Mesenchymal stem cell (in vitro differentiated cells and primary cell): ENCODE measurements at regions not wholly inside any gene's neighbourhood (a gene's known extent, or its start where the extent isn't known, plus 50 kb on each side); places are given as distances from the start of the nearest gene placed in this dataset.

Experiments
- DNase-seq: peaks from one replicate; pipeline ENCODE4 v3.0.0-alpha.2; 2013
- H2AFZ ChIP-seq: one replicate; pipeline ENCODE4 v1.6.1; 2013; ENCODE audit warnings: low read depth, mild to moderate bottlenecking, control low read depth, inconsistent platforms, low read length, moderate library complexity
- H2AK5ac ChIP-seq: 2 replicates; pipeline ENCODE4 v1.6.1; 2013; ENCODE audit warnings: low read length, moderate library complexity, mild to moderate bottlenecking, inconsistent platforms; ENCODE audit not compliant: severe bottlenecking
- H2BK120ac ChIP-seq: one replicate; pipeline ENCODE4 v1.6.1; 2013; ENCODE audit warnings: low read depth, mild to moderate bottlenecking, inconsistent platforms, low read length, moderate library complexity
- H2BK12ac ChIP-seq, 2 experiments: one replicate each; pipeline ENCODE4 v1.6.1; 2013; ENCODE audit warnings: inconsistent platforms in 2 of 2, low read length in 2 of 2, mild to moderate bottlenecking in 2 of 2, moderate library complexity in 2 of 2, control low read depth in 1 of 2
- H2BK15ac ChIP-seq: one replicate; pipeline ENCODE4 v1.6.1; 2013; ENCODE audit warnings: mild to moderate bottlenecking, low read depth, inconsistent platforms; ENCODE audit not compliant: poor library complexity, severe bottlenecking
- H2BK5ac ChIP-seq: 2 replicates; pipeline ENCODE4 v1.6.1; 2013; ENCODE audit warnings: low read depth, mild to moderate bottlenecking, low read length, control low read depth, inconsistent platforms; ENCODE audit not compliant: poor library complexity, severe bottlenecking
- H3K14ac ChIP-seq, 2 experiments: one replicate each; pipeline ENCODE4 v1.6.1; 2013; ENCODE audit warnings: inconsistent platforms in 2 of 2, low read length in 2 of 2, control low read depth in 1 of 2, mild to moderate bottlenecking in 1 of 2, moderate library complexity in 1 of 2
- H3K18ac ChIP-seq, 2 experiments: one replicate each; pipeline ENCODE4 v1.6.1; 2013; ENCODE audit warnings: inconsistent platforms in 2 of 2, low read length in 2 of 2, control low read depth in 1 of 2, low read depth in 1 of 2, mild to moderate bottlenecking in 1 of 2
- H3K23ac ChIP-seq, 2 experiments: one replicate each; pipeline ENCODE4 v1.6.1; 2013; ENCODE audit warnings: inconsistent platforms in 2 of 2, low read length in 2 of 2, mild to moderate bottlenecking in 2 of 2, moderate library complexity in 2 of 2, control low read depth in 1 of 2
- H3K27ac ChIP-seq: 2 replicates; pipeline ENCODE4 v1.5.1; 2013; ENCODE audit warnings: mild to moderate bottlenecking, moderate library complexity, low read length, control low read depth, inconsistent platforms; ENCODE audit not compliant: poor library complexity, severe bottlenecking
- H3K27me3 ChIP-seq, 2 experiments: 2 replicates each; pipeline versions ENCODE4 v1.6.1 to v1.7.0; 2013; ENCODE audit warnings: low read length in 2 of 2, mild to moderate bottlenecking in 2 of 2, moderate library complexity in 2 of 2, control low read depth in 1 of 2, inconsistent platforms in 1 of 2; ENCODE audit not compliant: control insufficient read depth in 1 of 2, insufficient read depth in 1 of 2
- H3K36me3 ChIP-seq, 2 experiments: 2 replicates each; pipeline versions ENCODE4 v1.6.1 to v1.7.0; 2013; ENCODE audit warnings: low read length in 2 of 2, control low read depth in 1 of 2, inconsistent platforms in 1 of 2, low read depth in 1 of 2, mild to moderate bottlenecking in 1 of 2; ENCODE audit not compliant: insufficient read depth in 2 of 2, control insufficient read depth in 1 of 2
- H3K4ac ChIP-seq, 2 experiments: one replicate each; pipeline ENCODE4 v1.6.1; 2013; ENCODE audit warnings: inconsistent platforms in 2 of 2, low read length in 2 of 2, mild to moderate bottlenecking in 2 of 2, moderate library complexity in 2 of 2, control low read depth in 1 of 2, low read depth in 1 of 2
- H3K4me1 ChIP-seq: 2 replicates; pipeline ENCODE4 v1.6.1; 2013; ENCODE audit warnings: low read depth, low read length, control low read depth; ENCODE audit not compliant: control insufficient read depth, insufficient read depth
- H3K4me2 ChIP-seq: 2 replicates; pipeline ENCODE4 v1.6.1; 2013; ENCODE audit warnings: low read length, mild to moderate bottlenecking, inconsistent platforms; ENCODE audit not compliant: poor library complexity, severe bottlenecking
- H3K4me3 ChIP-seq, 2 experiments: 2 replicates each; pipeline versions ENCODE4 v1.5.1 to v1.7.0; 2013; ENCODE audit warnings: low read length in 2 of 2, mild to moderate bottlenecking in 2 of 2, control low read depth in 1 of 2, low read depth in 1 of 2; ENCODE audit not compliant: insufficient read depth in 1 of 2
- H3K79me1 ChIP-seq: replicated peaks from 2 replicates; pipeline ENCODE4 v1.6.1; 2013; ENCODE audit warnings: mild to moderate bottlenecking, control low read depth, low read length, inconsistent platforms; ENCODE audit not compliant: poor library complexity, severe bottlenecking
- H3K9ac ChIP-seq: 2 replicates; pipeline ENCODE4 v1.7.0; 2013; ENCODE audit warnings: mild to moderate bottlenecking, low read length, moderate library complexity
- H3K9me3 ChIP-seq: 2 replicates; pipeline ENCODE4 v1.7.0; 2013; ENCODE audit warnings: mild to moderate bottlenecking, low read length; ENCODE audit not compliant: control insufficient read depth
- H4K8ac ChIP-seq: one replicate; pipeline ENCODE4 v1.6.1; 2013; ENCODE audit warnings: inconsistent platforms, mild to moderate bottlenecking, low read length, moderate library complexity
- H4K91ac ChIP-seq: one replicate; pipeline ENCODE4 v1.6.1; 2013; ENCODE audit warnings: mild to moderate bottlenecking, low read length, inconsistent platforms
- WGBS: methylation state at CpG from one replicate; pipeline ENCODE4 v1.1.7; 2013; ENCODE audit warnings: mixed read lengths; 5-methylcytosine and 5-hydroxymethylcytosine counted together

- Histone ChIP-seq H3K14ac (no peak overlapping the region), H4K8ac (no peak overlapping the region), H2BK12ac (no peak overlapping the region), H3K4ac (no peak overlapping the region), H2AK5ac (no peak overlapping the region), H2BK120ac (no peak overlapping the region), H3K4me2 (no peak overlapping the region), H3K18ac (no peak overlapping the region), H3K27me3 (no peaks in the 10 kb centered on the region), H4K91ac (no peak overlapping the region), H3K4me3 (no peak overlapping the region), H3K9me3 (no peaks in the 10 kb centered on the region), H2BK15ac (no peak overlapping the region), H3K4me1 (no peaks in the 10 kb centered on the region), H2AFZ (no peak overlapping the region), H3K23ac (no peak overlapping the region), H3K79me1 (no peaks in the 10 kb centered on the region), H2BK5ac (no peak overlapping the region), H3K9ac (no peak overlapping the region), H3K27ac (no peak overlapping the region), H3K36me3 (no peaks in the 10 kb centered on the region)
- WGBS, result 98% methylated on average over 1 of the region's 1 CpG
- no peak for DNase-seq
These were observed 221.1 kb upstream of the NUDT12 start for GRCh38 chr5:103783669-103784068.

DNA sequence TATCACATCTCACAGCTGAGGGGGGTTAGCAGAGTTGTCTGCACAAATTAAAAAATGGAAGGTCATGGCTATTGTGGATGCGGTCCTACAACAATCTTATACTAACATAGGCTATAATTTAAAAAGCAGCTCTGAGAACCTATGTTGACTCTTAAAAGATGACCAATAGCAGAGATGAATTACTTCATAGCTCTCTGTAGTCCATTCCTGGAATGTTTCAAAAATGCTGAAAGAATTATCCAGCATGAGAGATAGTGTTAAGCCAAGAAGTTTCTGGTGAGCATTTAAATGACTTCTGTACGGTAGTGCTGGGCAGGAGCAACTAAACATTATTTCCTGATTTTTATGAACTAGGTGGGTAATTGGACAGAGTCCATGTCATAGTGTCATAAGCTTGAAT, 218.2 kb upstream of the NUDT12 start:
- H2BK5ac ChIP-seq, result no peak overlapping the region
- H2BK15ac ChIP-seq, result no peak overlapping the region
- no peak overlapping the region for H3K4ac ChIP-seq
- no peak overlapping the region for H2AK5ac ChIP-seq
- H3K4me2 ChIP-seq, result no peak overlapping the region
- H2BK12ac ChIP-seq, result no peak overlapping the region
- H3K14ac ChIP-seq, result no peak overlapping the region
- no peaks in the 10 kb centered on the region for H3K4me1 ChIP-seq
- H3K23ac ChIP-seq, result no peak overlapping the region
- peaks cover 3% of the 10 kb centered on the region for H3K9me3 ChIP-seq
- no peak overlapping the region for H3K27ac ChIP-seq
- H3K4me3 ChIP-seq, result no peak overlapping the region
- H3K9ac ChIP-seq, result no peak overlapping the region
- 71% methylated on average over 1 of the region's 2 CpGs for WGBS
- H2AFZ ChIP-seq, result no peak overlapping the region
- no peak for DNase-seq
- no peaks in the 10 kb centered on the region for H3K36me3 ChIP-seq
- H4K91ac ChIP-seq, result no peak overlapping the region
- no peaks in the 10 kb centered on the region for H3K27me3 ChIP-seq
- H3K18ac ChIP-seq, result no peak overlapping the region
- H2BK120ac ChIP-seq, result no peak overlapping the region
- no peaks in the 10 kb centered on the region for H3K79me1 ChIP-seq
- no peak overlapping the region for H4K8ac ChIP-seq

DNA sequence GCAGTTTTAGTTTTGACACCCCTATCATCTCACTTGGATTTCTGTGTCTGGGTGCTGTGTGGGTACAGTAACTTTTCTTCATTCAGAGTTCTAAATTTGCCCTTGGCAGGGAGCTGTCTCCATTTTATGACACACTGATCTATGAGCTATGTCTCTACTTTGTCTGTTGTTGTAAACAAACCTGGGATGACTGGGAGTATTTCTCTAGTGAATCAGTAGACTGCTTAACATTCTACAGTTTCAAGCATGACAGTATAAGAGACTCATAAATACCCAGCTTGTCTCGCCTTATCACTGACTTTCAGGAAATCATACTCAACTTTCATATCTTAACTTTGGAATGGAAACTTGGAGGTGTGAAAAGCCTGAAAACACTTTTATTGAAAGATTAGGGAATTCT, 212.1 kb upstream of the NUDT12 start:
- Histone ChIP-seq H3K4me1 (no peaks in the 10 kb centered on the region), H3K27ac (no peak overlapping the region), H2BK120ac (no peak overlapping the region), H2BK15ac (no peak overlapping the region), H3K23ac (no peak overlapping the region), H3K9ac (no peak overlapping the region), H3K79me1 (no peaks in the 10 kb centered on the region), H3K9me3 (peaks cover 3% of the 10 kb centered on the region), H3K36me3 (no peaks in the 10 kb centered on the region), H3K4me3 (no peak overlapping the region), H2BK12ac (no peak overlapping the region), H4K8ac (no peak overlapping the region), H3K27me3 (no peaks in the 10 kb centered on the region), H3K18ac (no peak overlapping the region), H3K14ac (no peak overlapping the region), H2BK5ac (no peak overlapping the region), H4K91ac (no peak overlapping the region), H3K4ac (no peak overlapping the region), H2AK5ac (no peak overlapping the region), H2AFZ (no peak overlapping the region), H3K4me2 (no peak overlapping the region)
- no CpG with 5 or more reads among the region's 1 CpG for WGBS
- peak; percentile 47 for DNase-seq

DNA sequence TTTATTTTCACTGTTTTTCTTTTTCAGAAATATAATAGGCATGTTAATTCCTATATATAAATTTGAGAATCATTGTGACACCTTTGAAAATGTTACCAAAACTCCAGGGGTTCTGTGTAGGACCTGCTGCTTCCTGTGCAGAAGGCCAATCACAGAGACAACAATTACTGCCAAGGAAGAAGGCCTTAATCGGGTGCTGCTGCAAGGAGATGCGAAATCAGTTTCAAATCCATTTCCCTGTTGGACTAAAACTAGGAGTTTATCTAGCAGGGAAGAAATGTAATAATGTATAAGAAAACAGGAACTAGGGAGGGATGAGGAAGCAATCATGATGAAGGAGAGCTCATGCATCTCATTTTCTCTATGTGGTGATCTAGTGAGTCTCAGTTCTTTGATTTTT, 209.7 kb upstream of the NUDT12 start:
- Histone ChIP-seq H4K91ac (no peak overlapping the region), H3K27me3 (no peaks in the 10 kb centered on the region), H3K4me2 (no peak overlapping the region), H3K4me1 (no peaks in the 10 kb centered on the region), H3K9ac (no peak overlapping the region), H3K9me3 (no peaks in the 10 kb centered on the region), H3K4ac (no peak overlapping the region), H2AFZ (no peak overlapping the region), H3K14ac (no peak overlapping the region), H2BK15ac (no peak overlapping the region), H2BK120ac (no peak overlapping the region), H3K4me3 (no peak overlapping the region), H3K23ac (no peak overlapping the region), H4K8ac (no peak overlapping the region), H2BK12ac (no peak overlapping the region), H2AK5ac (no peak overlapping the region), H3K27ac (no peak overlapping the region), H3K36me3 (no peaks in the 10 kb centered on the region), H3K79me1 (no peaks in the 10 kb centered on the region), H2BK5ac (no peak overlapping the region), H3K18ac (no peak overlapping the region)
- DNase-seq, result no peak
- WGBS, result 95% methylated on average over 2 of the region's 2 CpGs
